H1 (cell line): ENCODE measurements at regions not wholly inside any gene's neighbourhood (a gene's known extent, or its start where the extent isn't known, plus 50 kb on each side); places are given as distances from the start of the nearest gene placed in this dataset.

Source experiments
- CTCF ChIA-PET: fragments of 300-600 bp; sonication (Branson Sonifier 250); formaldehyde crosslinking; loops from one replicate; lab custom pipeline; 2021; ENCODE audit not compliant: partially characterized antibody; lab: Charles Lee
- POLR2A ChIA-PET: fragments of 300-600 bp; sonication (Branson Sonifier 250); formaldehyde crosslinking; loops from one replicate; lab custom pipeline; 2021; ENCODE audit warnings: inconsistent platforms; ENCODE audit not compliant: partially characterized antibody; lab: Charles Lee
- DNase-seq, 2 experiments: peaks; one replicate each; pipeline versions ENCODE4 v3.0.0 to v3.0.0-alpha.2; 2010 to 2022; ENCODE audit warnings: low spot score in 2 of 2, low read depth in 1 of 2, mixed read lengths in 1 of 2
- FAIRE-seq: peaks from 2 replicates; lab custom pipeline; 2011; peaks lifted over from hg19 to GRCh38; lab: Jason Lieb, UNC
- H2AFZ ChIP-seq: 2 replicates; pipeline ENCODE4 v1.8.1; 2012; ENCODE audit warnings: low read length, inconsistent platforms
- H2AK5ac ChIP-seq: 2 replicates; pipeline ENCODE4 v1.6.1; 2013; ENCODE audit warnings: low read depth, low read length
- H2BK120ac ChIP-seq: replicated peaks from 2 replicates; pipeline ENCODE3; 2013; ENCODE audit warnings: low read depth, low read length, inconsistent platforms
- H2BK12ac ChIP-seq: 2 replicates; pipeline ENCODE4 v1.6.1; 2013; ENCODE audit warnings: low read depth, low read length
- H2BK15ac ChIP-seq: 2 replicates; pipeline ENCODE4 v1.6.1; 2013; ENCODE audit warnings: low read length
- H2BK20ac ChIP-seq: 2 replicates; pipeline ENCODE4 v1.6.1; 2013; ENCODE audit warnings: low read length
- H2BK5ac ChIP-seq: 2 replicates; pipeline ENCODE4 v1.6.1; 2013; ENCODE audit warnings: low read depth, low read length
- H3K14ac ChIP-seq: 2 replicates; pipeline ENCODE4 v1.6.1; 2013; ENCODE audit warnings: inconsistent platforms; ENCODE audit not compliant: insufficient read length
- H3K18ac ChIP-seq: 2 replicates; pipeline ENCODE4 v1.6.1; 2013; ENCODE audit warnings: low read length; ENCODE audit errors: extremely low read depth
- H3K23ac ChIP-seq: 2 replicates; pipeline ENCODE4 v1.6.1; 2013; ENCODE audit warnings: inconsistent platforms; ENCODE audit not compliant: insufficient read length
- H3K23me2 ChIP-seq: 2 replicates; pipeline ENCODE4 v1.6.1; 2013; ENCODE audit warnings: low read depth, low read length
- H3K27ac ChIP-seq: 2 replicates; pipeline ENCODE4 v1.6.1; 2011; ENCODE audit warnings: low read depth, low read length, inconsistent platforms
- H3K27me3 ChIP-seq, 4 experiments: replicated peaks in 1 of 4; 1 replicate in 1 of 4; 2 replicates in 3 of 4; pipeline versions ENCODE4 v1.6.1 to v1.8.1; 2011 to 2013; ENCODE audit warnings: low read length in 3 of 4, mild to moderate bottlenecking in 3 of 4, inconsistent platforms in 2 of 4, mixed read lengths in 2 of 4, moderate library complexity in 1 of 4; ENCODE audit not compliant: control insufficient read depth in 3 of 4, insufficient read depth in 3 of 4; ENCODE audit errors: extremely low read depth in 1 of 4
- H3K36me3 ChIP-seq, 4 experiments: 2 replicates each; pipeline versions ENCODE4 v1.6.1 to v1.8.1; 2011 to 2013; ENCODE audit warnings: mild to moderate bottlenecking in 4 of 4, low read length in 3 of 4, moderate library complexity in 2 of 4, control low read depth in 1 of 4, inconsistent platforms in 1 of 4; ENCODE audit not compliant: insufficient read depth in 4 of 4, control insufficient read depth in 2 of 4
- H3K4ac ChIP-seq: replicated peaks from 2 replicates; pipeline ENCODE3; 2013; ENCODE audit warnings: low read length, low read depth, mixed read lengths, inconsistent platforms; ENCODE audit not compliant: insufficient read length
- H3K4me1 ChIP-seq, 4 experiments: replicated peaks in 1 of 4; 1 replicate in 1 of 4; 2 replicates in 3 of 4; pipeline versions ENCODE4 v1.6.1 to v1.8.1; 2011 to 2013; ENCODE audit warnings: low read length in 3 of 4, inconsistent platforms in 2 of 4, mixed read lengths in 1 of 4; ENCODE audit not compliant: insufficient read depth in 4 of 4, control insufficient read depth in 3 of 4
- H3K4me2 ChIP-seq, 2 experiments: 2 replicates each; pipeline versions ENCODE4 v1.6.1 to v1.8.1; 2011 to 2013; ENCODE audit warnings: low read depth in 2 of 2, low read length in 2 of 2, control low read depth in 1 of 2, inconsistent platforms in 1 of 2, mild to moderate bottlenecking in 1 of 2; ENCODE audit not compliant: insufficient read depth in 1 of 2
- H3K4me3 ChIP-seq, 4 experiments: fragments of 200-600, 300-600 bp in 1 of 4; sonication (generic), shearing (Covaris generic), sonication (Bioruptor Twin) in 1 of 4; 2 replicates each; pipeline versions ENCODE4 v1.5.1 to v1.8.1; 2011 to 2016; ENCODE audit warnings: low read length in 4 of 4, low read depth in 3 of 4, control low read depth in 2 of 4, inconsistent platforms in 2 of 4, mild to moderate bottlenecking in 2 of 4, mixed read lengths in 1 of 4, moderate library complexity in 1 of 4; ENCODE audit not compliant: insufficient read depth in 2 of 4; ENCODE audit errors: extremely low read depth in 1 of 4
- H3K56ac ChIP-seq: replicated peaks from 2 replicates; pipeline ENCODE3; 2013; ENCODE audit warnings: low read depth, mild to moderate bottlenecking, mixed read lengths, low read length, inconsistent platforms; ENCODE audit not compliant: insufficient read length
- H3K79me1 ChIP-seq: 2 replicates; pipeline ENCODE4 v1.6.1; 2013; ENCODE audit warnings: low read depth, low read length, control low read depth
- H3K79me2 ChIP-seq, 2 experiments: 2 replicates each; pipeline versions ENCODE4 v1.6.1 to v1.8.1; 2012 to 2013; ENCODE audit warnings: low read length in 2 of 2, mild to moderate bottlenecking in 2 of 2, inconsistent platforms in 1 of 2; ENCODE audit not compliant: insufficient read depth in 2 of 2, control insufficient read depth in 1 of 2
- H3K9ac ChIP-seq, 4 experiments: replicated peaks in 1 of 4; 1 replicate in 1 of 4; 2 replicates in 3 of 4; pipeline versions ENCODE4 v1.6.1 to v1.8.1; 2011 to 2013; ENCODE audit warnings: low read depth in 3 of 4, low read length in 3 of 4, control low read depth in 2 of 4, mild to moderate bottlenecking in 2 of 4, moderate library complexity in 2 of 4, inconsistent platforms in 1 of 4; ENCODE audit errors: extremely low read depth in 1 of 4
- H3K9me3 ChIP-seq, 2 experiments: 2 replicates each; pipeline versions ENCODE4 v1.6.1 to v1.8.1; 2012 to 2013; ENCODE audit warnings: mild to moderate bottlenecking in 2 of 2, moderate library complexity in 2 of 2, control low read depth in 1 of 2, inconsistent platforms in 1 of 2, low read depth in 1 of 2, low read length in 1 of 2, mixed read lengths in 1 of 2; ENCODE audit not compliant: insufficient read depth in 2 of 2
- H4K20me1 ChIP-seq, 2 experiments: replicated peaks in 1 of 2; 2 replicates each; pipeline versions ENCODE3 to v1.8.1; 2011 to 2013; ENCODE audit warnings: inconsistent platforms in 2 of 2, low read length in 2 of 2, mild to moderate bottlenecking in 1 of 2; ENCODE audit not compliant: insufficient read depth in 2 of 2, control insufficient read depth in 1 of 2
- H4K5ac ChIP-seq: 2 replicates; pipeline ENCODE4 v1.6.1; 2013; ENCODE audit warnings: low read length, low read depth, mixed read lengths, inconsistent platforms; ENCODE audit not compliant: insufficient read length
- H4K8ac ChIP-seq: 2 replicates; pipeline ENCODE4 v1.8.0; 2013; ENCODE audit warnings: mild to moderate bottlenecking, moderate library complexity, low read length, inconsistent platforms; ENCODE audit not compliant: insufficient read depth; ENCODE audit errors: extremely low read depth
- H4K91ac ChIP-seq: replicated peaks from 2 replicates; pipeline ENCODE3; 2013; ENCODE audit warnings: low read length, mixed read lengths, inconsistent platforms; ENCODE audit not compliant: insufficient read length
- ATF2 ChIP-seq: IDR thresholded peaks from 2 replicates; pipeline ENCODE4 v1.6.1; 2012; ENCODE audit warnings: low read length, inconsistent platforms
- EZH2 ChIP-seq: fragments of 200-600 bp; sonication (generic); IDR thresholded peaks from 2 replicates; pipeline ENCODE4 v1.7.1; 2012; ENCODE audit warnings: low read depth, mild to moderate bottlenecking, moderate library complexity, low read length, inconsistent platforms; ENCODE audit not compliant: severe bottlenecking
- GABPA ChIP-seq: IDR thresholded peaks from 2 replicates; pipeline ENCODE4 v1.6.1; 2011; ENCODE audit warnings: mild to moderate bottlenecking, low read length, moderate library complexity, borderline replicate concordance; ENCODE audit not compliant: insufficient read depth
- GTF2F1 ChIP-seq: IDR thresholded peaks from 2 replicates; pipeline ENCODE4 v1.6.1; 2012; ENCODE audit warnings: low read depth, low read length, improper control_type of control experiment, borderline replicate concordance
- KDM4A ChIP-seq: IDR thresholded peaks from one replicate; pipeline ENCODE4 v1.7.1; 2012; ENCODE audit warnings: low read depth, mild to moderate bottlenecking, moderate library complexity, low read length, inconsistent platforms; ENCODE audit not compliant: severe bottlenecking
- MAFK ChIP-seq: IDR thresholded peaks from 2 replicates; pipeline ENCODE4 v1.6.1; 2012; ENCODE audit warnings: low read depth, mild to moderate bottlenecking, improper control_type of control experiment, low read length
- NANOG ChIP-seq: IDR thresholded peaks from 2 replicates; pipeline ENCODE4 v1.6.1; 2011; ENCODE audit warnings: low read length, low read depth, mild to moderate bottlenecking, inconsistent platforms; ENCODE audit not compliant: insufficient read depth, poor library complexity, severe bottlenecking
- POLR2AphosphoS5 ChIP-seq: IDR thresholded peaks from 2 replicates; pipeline ENCODE4 v1.6.1; 2011; ENCODE audit warnings: low read depth, low read length
- RNF2 ChIP-seq: fragments of 200-900, 300-1000 bp; sonication (generic); IDR thresholded peaks from 2 replicates; pipeline ENCODE4 v1.7.1; 2016; ENCODE audit warnings: borderline replicate concordance, low read depth, mild to moderate bottlenecking, antibody characterized with exemption, low read length; ENCODE audit not compliant: poor library complexity, severe bottlenecking; ENCODE audit errors: missing control alignments
- SP2 ChIP-seq: IDR thresholded peaks from 2 replicates; pipeline ENCODE4 v1.6.1; 2012; ENCODE audit warnings: mild to moderate bottlenecking, low read length, inconsistent platforms
- TAF1 ChIP-seq: IDR thresholded peaks from 2 replicates; pipeline ENCODE4 v1.6.1; 2011; ENCODE audit warnings: mild to moderate bottlenecking, low read depth, low read length
- TEAD4 ChIP-seq: IDR thresholded peaks from 2 replicates; pipeline ENCODE4 v1.6.1; 2012; ENCODE audit warnings: low read depth, low read length, inconsistent platforms, mixed read lengths
- WGBS, 2 experiments: shearing (Covaris generic) in 1 of 2; methylation state at CpG; one replicate each; pipeline versions ENCODE4 v1.1.6 to v1.1.7; 2013 to 2015; ENCODE audit warnings: low lambda C conversion rate in 2 of 2, mixed read lengths in 2 of 2, inconsistent platforms in 1 of 2, low coverage in 1 of 2, missing lambda C conversion rate in 1 of 2; ENCODE audit not compliant: insufficient replicate concordance in 2 of 2, insufficient coverage in 1 of 2, insufficient read length in 1 of 2; ENCODE audit errors: extremely low coverage in 1 of 2, missing lambda C conversion rate in 1 of 2; 5-methylcytosine and 5-hydroxymethylcytosine counted together
- TF ChIP-seq, protein P1 (sequence below): IDR thresholded peaks from 2 replicates; pipeline ENCODE4 v1.6.1; 2012; ENCODE audit warnings: inconsistent platforms

DNA sequence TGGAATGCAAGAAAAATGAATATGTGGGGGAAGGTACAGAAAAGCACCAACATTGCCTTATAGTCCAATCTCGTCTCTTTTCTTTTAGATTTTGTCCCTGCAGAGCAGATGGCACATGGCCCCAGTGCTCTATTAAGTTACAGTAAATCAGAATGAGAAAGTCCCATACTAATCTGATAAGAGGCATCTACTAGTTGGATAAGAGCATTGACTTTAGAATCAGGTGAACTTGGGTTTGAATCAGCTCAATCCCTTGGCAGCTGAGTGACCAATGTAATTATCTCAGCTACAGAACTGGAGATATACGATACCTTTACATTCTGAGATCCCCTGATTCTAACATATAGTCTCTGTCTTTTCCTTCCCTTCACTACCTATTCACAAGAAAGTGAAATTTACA, 54.8 kb upstream of the PDE1A start:
- no peak for DNase-seq
- Histone ChIP-seq H3K27me3 (no peaks in the 10 kb centered on the region), H2BK120ac (no peak overlapping the region), H3K23ac (no peak overlapping the region), H3K9ac (no peak overlapping the region), H3K36me3 (no peaks in the 10 kb centered on the region), H3K4me1 (no peaks in the 10 kb centered on the region), H4K91ac (no peak overlapping the region), H4K8ac (no peak overlapping the region), H3K4me2 (no peak overlapping the region), H2BK5ac (no peak overlapping the region), H2AFZ (no peak overlapping the region), H3K18ac (no peak overlapping the region), H2BK20ac (no peak overlapping the region), H3K56ac (no peak overlapping the region), H3K27ac (no peak overlapping the region), H3K79me2 (no peaks in the 10 kb centered on the region), H2AK5ac (no peak overlapping the region), H2BK15ac (no peak overlapping the region), H3K79me1 (no peaks in the 10 kb centered on the region), H3K4me3 (no peak overlapping the region), H3K9me3 (no peaks in the 10 kb centered on the region), H4K5ac (no peak overlapping the region), H3K23me2 (no peaks in the 10 kb centered on the region), H3K4ac (no peak overlapping the region), H4K20me1 (no peaks in the 10 kb centered on the region), H2BK12ac (no peak overlapping the region), H3K14ac (no peak overlapping the region)
- 85% methylated on average over 2 of the region's 2 CpGs; no CpG with 5 or more reads in 1 of the 2 experiments for WGBS, 2 experiments
- no peak for FAIRE-seq
- POLR2A ChIA-PET: no interaction called here
- CTCF ChIA-PET: no interaction called here
- TF ChIP-seq, protein P1, sequence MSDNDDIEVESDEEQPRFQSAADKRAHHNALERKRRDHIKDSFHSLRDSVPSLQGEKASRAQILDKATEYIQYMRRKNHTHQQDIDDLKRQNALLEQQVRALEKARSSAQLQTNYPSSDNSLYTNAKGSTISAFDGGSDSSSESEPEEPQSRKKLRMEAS: no peak
- TF ChIP-seq TAF1: no peak
- TF ChIP-seq KDM4A: no peak
- no peak for TF ChIP-seq RNF2
- TF ChIP-seq GABPA: no peak
- no peak for TF ChIP-seq MAFK
- no peak for TF ChIP-seq POLR2AphosphoS5
- TF ChIP-seq NANOG: no peak
- no peak for TF ChIP-seq SP2
- TF ChIP-seq EZH2: no peak
- TF ChIP-seq GTF2F1: no peak
- TF ChIP-seq TEAD4: no peak
- no peak for TF ChIP-seq ATF2
